Thyroid gland (tissue), 4 donors: ENCODE measurements at regions not wholly inside any gene's neighbourhood (a gene's known extent, or its start where the extent isn't known, plus 50 kb on each side); places are given as distances from the start of the nearest gene placed in this dataset.

ENCODE experiments used
- DNase-seq, 2 donors: peaks; one replicate each; pipeline ENCODE4 v3.0.0-alpha.2; 2019
- H3K27ac ChIP-seq, 3 donors: fragments of 200-600 bp; sonication (generic); 1 replicate in 2 of 3; 2 replicates in 1 of 3; pipeline ENCODE4 v1.5.1; 2016 to 2019; ENCODE audit warnings: mild to moderate bottlenecking in 1 of 3, moderate library complexity in 1 of 3
- H3K27me3 ChIP-seq: fragments of 200-600 bp; sonication (generic); one replicate; pipeline ENCODE4 v1.5.1; 2019
- H3K36me3 ChIP-seq, 2 donors: fragments of 200-600 bp; sonication (generic); one replicate each; pipeline ENCODE4 v1.5.1; 2016 to 2019
- H3K4me1 ChIP-seq, 2 donors: fragments of 200-600 bp; sonication (generic); one replicate each; pipeline ENCODE4 v1.5.1; 2017 to 2019
- H3K4me3 ChIP-seq, 3 donors: fragments of 200-600 bp; sonication (generic); replicated peaks in 1 of 3; 1 replicate in 2 of 3; 2 replicates in 1 of 3; pipeline ENCODE4 v1.5.1; 2016; ENCODE audit warnings: mild to moderate bottlenecking in 1 of 3
- H3K9me3 ChIP-seq: fragments of 200-600 bp; sonication (generic); one replicate; pipeline ENCODE4 v1.5.1; 2017
- CTCF ChIP-seq, 6 experiments: fragments of 200-600 bp in 3 of 6; fragments of 450-650 bp in 3 of 6; sonication (generic) in 3 of 6; IDR thresholded peaks; one replicate each; pipeline ENCODE4 v1.5.1; 2016 to 2019; ENCODE audit warnings: antibody characterized with exemption in 6 of 6, mild to moderate bottlenecking in 2 of 6, inconsistent platforms in 1 of 6, moderate library complexity in 1 of 6
- POLR2A ChIP-seq, 2 donors: fragments of 450-650 bp; IDR thresholded peaks; one replicate each; pipeline ENCODE4 v1.6.1; 2017; ENCODE audit warnings: antibody characterized with exemption in 2 of 2, mild to moderate bottlenecking in 2 of 2, moderate library complexity in 1 of 2
- WGBS, 2 donors: methylation state at CpG; one replicate each; pipeline ENCODE4 v1.1.5; 2017; 5-methylcytosine and 5-hydroxymethylcytosine counted together
- intact Hi-C: fragments of 100-400 bp; cut with DNase I; formaldehyde crosslinking; loops from one replicate; pipeline ENCODE4 v1.15.1; 2023

GRCh38 chr5:152701305-152701949, 296.3 kb upstream of the NMUR2 start:
- H3K4me1 ChIP-seq: no peaks in the 10 kb centered on the region
- no peak overlapping the region for H3K27ac ChIP-seq
- intact Hi-C loops: no loop called here
- TF ChIP-seq POLR2A (IDR thresholded peaks at IDR 0.05) (no peak), CTCF (IDR thresholded peaks at IDR 0.05) (no peak)
- H3K9me3 ChIP-seq: no peaks in the 10 kb centered on the region
- H3K36me3 ChIP-seq: no peaks in the 10 kb centered on the region
- no peak overlapping the region for H3K4me3 ChIP-seq
- 37 to 48% methylated on average over 2 of the region's 2 CpGs for WGBS, 2 donors
- no peak for DNase-seq
- H3K27me3 ChIP-seq: no peaks in the 10 kb centered on the region

- Histone ChIP-seq H3K4me1 (no peaks in the 10 kb centered on the region), H3K4me3 (no peak overlapping the region), H3K36me3 (no peaks in the 10 kb centered on the region), H3K9me3 (no peaks in the 10 kb centered on the region), H3K27ac (no peak overlapping the region), H3K27me3 (no peaks in the 10 kb centered on the region)
- no peak for TF ChIP-seq CTCF (IDR thresholded peaks at IDR 0.05)
- TF ChIP-seq POLR2A (IDR thresholded peaks at IDR 0.05): no peak
- WGBS, 2 donors: 84 to 88% methylated on average over 1 of the region's 1 CpG
- intact Hi-C loops: no loop called here
- no peak for DNase-seq
Observed at GRCh38 chr5:152704286-152704685, 299.2 kb upstream of the NMUR2 start.

DNA sequence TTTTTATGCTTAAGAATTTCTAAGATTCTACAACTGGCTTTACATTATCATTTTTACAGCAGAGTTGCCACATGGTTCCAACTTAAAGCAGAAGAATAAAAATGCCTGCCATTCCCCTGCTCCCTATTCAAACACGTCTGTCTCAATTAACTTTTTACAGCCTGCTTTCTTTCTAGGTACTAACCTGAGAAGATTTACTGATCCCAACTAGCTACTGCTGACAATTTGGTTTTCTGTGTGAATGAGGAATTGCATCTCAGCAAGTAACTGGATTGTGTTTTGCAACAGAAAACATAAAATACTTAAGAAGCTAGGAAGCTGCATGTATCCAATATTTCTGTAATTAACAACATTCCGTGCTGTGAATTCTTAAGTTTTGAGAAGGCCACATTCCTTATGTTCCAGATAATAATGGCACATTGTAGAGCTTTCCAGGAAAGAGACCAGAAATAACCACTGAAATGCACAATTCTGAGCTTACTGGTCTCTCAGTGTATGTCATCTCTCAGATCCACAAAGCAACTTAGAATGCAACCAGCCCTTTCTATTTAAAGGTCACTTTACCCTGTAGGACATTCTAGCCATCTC, 306.8 kb upstream of the NMUR2 start:
- intact Hi-C loops: no loop called here
- DNase-seq: no peak
- 50 to 68% methylated on average over 2 of the region's 2 CpGs for WGBS, 2 donors
- Histone ChIP-seq H3K27me3 (no peaks in the 10 kb centered on the region), H3K4me1 (no peaks in the 10 kb centered on the region), H3K27ac (no peak overlapping the region), H3K9me3 (no peaks in the 10 kb centered on the region), H3K36me3 (no peaks in the 10 kb centered on the region), H3K4me3 (no peak overlapping the region)
- TF ChIP-seq CTCF (IDR thresholded peaks at IDR 0.05) (no peak), POLR2A (IDR thresholded peaks at IDR 0.05) (no peak)

- DNase-seq: peak in 1 of 2 donors; percentile 1
- Histone ChIP-seq H3K4me3 (no peak overlapping the region), H3K36me3 (no peaks in the 10 kb centered on the region), H3K27me3 (no peaks in the 10 kb centered on the region), H3K4me1 (no peaks in the 10 kb centered on the region), H3K27ac (no peak overlapping the region), H3K9me3 (no peaks in the 10 kb centered on the region)
- TF ChIP-seq POLR2A (IDR thresholded peaks at IDR 0.05) (no peak), CTCF (IDR thresholded peaks at IDR 0.05) (no peak)
- 46 to 56% methylated on average over 2 of the region's 2 CpGs for WGBS, 2 donors
- intact Hi-C loops: no loop called here
Observed at GRCh38 chr5:152717393-152717792, 312.3 kb upstream of the NMUR2 start.

DNA sequence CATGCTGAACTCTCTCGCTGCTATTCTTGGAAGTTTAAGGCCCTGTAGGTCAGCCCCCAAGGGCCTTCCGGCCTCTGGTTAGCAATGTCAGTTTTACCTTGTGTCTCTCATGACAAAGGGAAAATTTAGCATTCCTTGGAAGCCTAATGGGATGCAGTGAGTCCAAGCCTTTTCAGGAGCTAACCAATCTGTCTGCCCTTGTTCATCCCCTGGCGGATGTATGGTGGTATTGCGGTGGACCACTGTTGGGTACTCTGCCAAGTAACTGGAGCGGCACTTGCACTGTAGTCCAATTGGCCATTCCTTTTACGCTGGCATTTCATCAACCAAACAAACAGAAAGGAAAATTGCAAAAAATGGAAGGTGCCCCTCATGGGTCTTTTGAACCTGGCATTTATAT, 318.4 kb upstream of the NMUR2 start:
- Histone ChIP-seq H3K27me3 (no peaks in the 10 kb centered on the region), H3K36me3 (no peaks in the 10 kb centered on the region), H3K9me3 (no peaks in the 10 kb centered on the region), H3K27ac (no peak overlapping the region), H3K4me1 (no peaks in the 10 kb centered on the region), H3K4me3 (no peak overlapping the region)
- intact Hi-C loops: no loop called here
- WGBS, 2 donors: 89 to 91% methylated on average over 6 of the region's 6 CpGs
- no peak for DNase-seq
- TF ChIP-seq POLR2A (IDR thresholded peaks at IDR 0.05): no peak
